Loucy (cell line): ENCODE measurements at regions not wholly inside any gene's neighbourhood (a gene's known extent, or its start where the extent isn't known, plus 50 kb on each side); places are given as distances from the start of the nearest gene placed in this dataset.

Source experiments
- H2AFZ ChIP-seq: fragments of 200-600 bp; sonication (generic); 2 replicates; pipeline ENCODE4 v1.6.0; 2016; ENCODE audit warnings: antibody characterized with exemption, mild to moderate bottlenecking, low read length, moderate library complexity
- H3F3A ChIP-seq: fragments of 200-600 bp; 2 replicates; pipeline ENCODE4 v1.6.0; 2016; ENCODE audit warnings: antibody characterized with exemption, low read depth, mild to moderate bottlenecking
- H3K27me3 ChIP-seq: fragments of 200-600 bp; sonication (generic); 2 replicates; pipeline ENCODE4 v1.6.1; 2014; ENCODE audit warnings: low read length, mild to moderate bottlenecking; ENCODE audit not compliant: insufficient read depth, poor library complexity, severe bottlenecking
- H3K36me3 ChIP-seq: fragments of 200-600 bp; sonication (generic); 2 replicates; pipeline ENCODE4 v1.6.1; 2016; ENCODE audit warnings: low read length; ENCODE audit not compliant: insufficient read depth
- H3K4me1 ChIP-seq: fragments of 200-600 bp; sonication (generic); 2 replicates; pipeline ENCODE4 v1.5.1; 2014; ENCODE audit warnings: low read length, mild to moderate bottlenecking; ENCODE audit not compliant: insufficient read depth, poor library complexity, severe bottlenecking
- H3K4me2 ChIP-seq: fragments of 200-600 bp; sonication (generic); 2 replicates; pipeline ENCODE4 v1.6.0; 2014; ENCODE audit warnings: antibody characterized with exemption, low read length, low read depth, mild to moderate bottlenecking; ENCODE audit not compliant: poor library complexity, severe bottlenecking
- H3K4me3 ChIP-seq: fragments of 200-600 bp; sonication (generic); 2 replicates; pipeline ENCODE4 v1.5.1; 2014; ENCODE audit warnings: low read length, mild to moderate bottlenecking, mixed read lengths; ENCODE audit not compliant: poor library complexity, severe bottlenecking
- H3K79me2 ChIP-seq: fragments of 200-600 bp; sonication (generic); 2 replicates; pipeline ENCODE4 v1.6.1; 2014; ENCODE audit warnings: low read length; ENCODE audit not compliant: insufficient read depth
- H3K9ac ChIP-seq: fragments of 200-600 bp; sonication (generic); 2 replicates; pipeline ENCODE4 v1.6.0; 2014; ENCODE audit warnings: mild to moderate bottlenecking, low read depth, low read length, moderate library complexity; ENCODE audit not compliant: poor library complexity, severe bottlenecking
- H3K9me2 ChIP-seq: fragments of 200-600 bp; sonication (generic); replicated peaks from 2 replicates; pipeline ENCODE4 v1.6.1; 2016; ENCODE audit warnings: low read depth, low read length, mixed read lengths
- H3K9me3 ChIP-seq: fragments of 200-600 bp; sonication (generic); 2 replicates; pipeline ENCODE4 v1.6.1; 2014; ENCODE audit warnings: mild to moderate bottlenecking, antibody characterized with exemption, low read length, low read depth; ENCODE audit not compliant: insufficient read depth
- H4K20me1 ChIP-seq: fragments of 200-600 bp; sonication (generic); 2 replicates; pipeline ENCODE4 v1.6.0; 2014; ENCODE audit warnings: antibody characterized with exemption, low read length, mild to moderate bottlenecking; ENCODE audit not compliant: insufficient read depth, poor library complexity, severe bottlenecking
- CTCF ChIP-seq: fragments of 200-600 bp; sonication (generic); conservative IDR thresholded peaks from 2 replicates; pipeline ENCODE4 v1.5.1; 2014; ENCODE audit warnings: mild to moderate bottlenecking, antibody characterized with exemption, low read length
- EZH2phosphoT487 ChIP-seq: fragments of 200-600 bp; IDR thresholded peaks from 2 replicates; pipeline ENCODE4 v1.6.1; 2018; ENCODE audit warnings: antibody characterized with exemption, mild to moderate bottlenecking, moderate library complexity, borderline replicate concordance

- Histone ChIP-seq H3K9ac (no peak overlapping the region), H3K9me2 (no peaks in the 10 kb centered on the region), H3K4me1 (no peaks in the 10 kb centered on the region), H2AFZ (no peak overlapping the region), H3K79me2 (no peaks in the 10 kb centered on the region), H3K4me2 (no peak overlapping the region), H3K9me3 (no peaks in the 10 kb centered on the region), H3K4me3 (no peak overlapping the region), H3K27me3 (no peaks in the 10 kb centered on the region), H4K20me1 (no peaks in the 10 kb centered on the region), H3F3A (no peaks in the 10 kb centered on the region), H3K36me3 (no peaks in the 10 kb centered on the region)
- TF ChIP-seq CTCF (no peak), EZH2phosphoT487 (no peak)
Observed at GRCh38 chr21:17433730-17434129, 79.1 kb upstream of the CXADR start.

DNA sequence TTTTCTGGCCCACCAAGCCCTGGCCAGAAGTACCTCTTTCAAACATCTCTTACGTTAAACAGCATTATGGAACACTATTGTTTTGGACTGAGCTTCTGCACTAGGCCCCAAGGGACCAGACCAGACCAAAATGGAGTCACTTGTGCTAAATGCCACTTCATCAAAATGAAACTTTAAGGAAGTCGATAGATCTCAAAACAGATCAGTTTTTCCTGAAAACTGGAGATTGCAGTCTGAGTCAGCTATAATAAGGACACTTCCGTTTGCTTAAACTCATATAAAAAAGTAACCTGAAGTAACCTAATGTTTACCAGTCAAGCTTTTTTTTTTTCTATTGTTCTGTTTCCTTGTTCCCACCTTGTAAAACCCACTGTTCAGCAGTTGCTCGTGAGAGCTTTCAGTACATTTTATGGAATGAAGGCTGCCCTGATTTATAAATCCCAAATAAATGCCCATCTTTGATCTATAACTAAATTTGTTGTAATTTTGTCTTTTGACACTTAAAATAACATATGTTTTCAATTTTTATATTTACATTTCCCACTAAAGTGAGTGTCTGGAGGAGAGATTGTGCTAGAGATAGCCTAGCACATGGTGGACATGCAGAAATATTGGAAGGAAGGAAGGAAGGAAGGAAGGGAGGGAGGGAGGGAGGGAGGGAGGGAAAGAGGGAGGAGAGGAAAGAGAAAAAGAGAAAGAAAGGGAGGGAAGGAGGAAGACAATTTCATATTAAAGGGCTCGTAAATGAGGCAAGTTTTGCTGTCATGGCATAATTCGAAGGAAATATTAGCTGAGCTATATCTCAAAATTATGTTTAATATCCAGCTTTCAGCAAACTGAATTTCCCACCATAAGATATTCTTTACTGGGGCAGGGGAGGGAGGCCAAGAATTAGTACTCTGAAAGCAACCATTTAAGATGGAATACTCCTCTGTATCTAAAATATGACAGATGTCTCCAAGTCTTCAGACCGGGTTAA lies 77.0 kb upstream of the CXADR start:
- Histone ChIP-seq H3K9ac (no peak overlapping the region), H4K20me1 (no peaks in the 10 kb centered on the region), H3K4me2 (no peak overlapping the region), H3K9me2 (no peaks in the 10 kb centered on the region), H3K36me3 (no peaks in the 10 kb centered on the region), H3K27me3 (no peaks in the 10 kb centered on the region), H2AFZ (no peak overlapping the region), H3F3A (no peaks in the 10 kb centered on the region), H3K4me3 (no peak overlapping the region), H3K4me1 (no peaks in the 10 kb centered on the region), H3K79me2 (no peaks in the 10 kb centered on the region), H3K9me3 (no peaks in the 10 kb centered on the region)
- TF ChIP-seq EZH2phosphoT487 (no peak), CTCF (no peak)

GRCh38 chr21:17436626-17437111 lies 76.2 kb upstream of the CXADR start:
- Histone ChIP-seq H3K9me2 (no peaks in the 10 kb centered on the region), H3K4me1 (no peaks in the 10 kb centered on the region), H3K9ac (no peak overlapping the region), H3F3A (no peaks in the 10 kb centered on the region), H4K20me1 (no peaks in the 10 kb centered on the region), H3K79me2 (no peaks in the 10 kb centered on the region), H3K9me3 (no peaks in the 10 kb centered on the region), H2AFZ (no peak overlapping the region), H3K36me3 (no peaks in the 10 kb centered on the region), H3K27me3 (no peaks in the 10 kb centered on the region), H3K4me2 (no peak overlapping the region), H3K4me3 (no peak overlapping the region)
- no peak for TF ChIP-seq CTCF
- TF ChIP-seq EZH2phosphoT487, result no peak
